ENCODE measurements at regions not wholly inside any gene's neighbourhood (a gene's known extent, or its start where the extent isn't known, plus 50 kb on each side); places are given as distances from the start of the nearest gene placed in this dataset.

DNA sequence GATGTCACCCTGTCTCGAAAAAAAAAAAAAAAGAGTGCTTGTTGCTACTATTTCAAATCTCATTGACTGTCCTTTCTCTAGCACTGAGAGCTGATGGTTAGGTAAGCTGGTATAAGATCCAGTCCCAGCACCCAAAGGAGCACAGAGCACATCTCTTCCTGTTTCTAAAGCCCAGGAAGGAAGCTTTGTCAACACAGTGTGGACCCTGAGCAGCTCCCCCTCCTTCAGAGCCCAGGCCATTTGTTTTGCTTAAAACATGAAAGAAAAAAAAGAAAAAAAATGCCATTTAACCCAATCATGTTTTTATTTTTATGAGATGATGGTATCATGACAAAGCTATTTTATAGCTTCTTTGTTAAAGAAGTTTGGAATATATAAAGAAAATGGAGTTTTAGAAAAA, 184.1 kb upstream of the DUSP10 start:
- Histone ChIP-seq H3K27ac (ENCODE audit: low read depth, low read length) (no peak overlapping the region), H3K36me3 (ENCODE audit: control insufficient read depth in 2 of 3, insufficient read depth in 3 of 3, low read length in 3 of 3) (no peaks in the 10 kb centered on the region), H3K4me3 (ENCODE audit: low read length) (no peak overlapping the region), H3K9me3 (ENCODE audit: control insufficient read depth in 2 of 3, low read length in 3 of 3) (no peaks in the 10 kb centered on the region), H3K27me3 (ENCODE audit: control insufficient read depth in 2 of 2, insufficient read depth in 2 of 2, low read length in 2 of 2) (no peaks in the 10 kb centered on the region), H3K4me1 (ENCODE audit: control insufficient read depth in 2 of 2, insufficient read depth in 2 of 2, low read length in 2 of 2) (no peaks in the 10 kb centered on the region)
- peaks cover 0 to 19% (median 3%) of the 10 kb centered on the region in 11 donors for H3K9me3 Mint-ChIP-seq
- no peaks in the 10 kb centered on the region for H3K4me1 Mint-ChIP-seq
- CTCF ChIA-PET: no interaction called here
- H3K27ac Mint-ChIP-seq: no peak overlapping the region
- intact Hi-C loops (cut with micrococcal nuclease): no loop called here
- no peak for DNase-seq
- H3K4me3 Mint-ChIP-seq: no peak overlapping the region
- H3K36me3 Mint-ChIP-seq: peaks cover 0 to 5% (median 0%) of the 10 kb centered on the region in 5 donors
- ATAC-seq: no peak
- POLR2A ChIA-PET: interaction anchor here (0.6 kb wide), 1 partner anchor 131 kb away, joined by 3 read pairs; no protein-coding TSS in a partner anchor
- H3K27me3 Mint-ChIP-seq: peaks cover 0 to 13% (median 9%) of the 10 kb centered on the region in 5 donors

DNA sequence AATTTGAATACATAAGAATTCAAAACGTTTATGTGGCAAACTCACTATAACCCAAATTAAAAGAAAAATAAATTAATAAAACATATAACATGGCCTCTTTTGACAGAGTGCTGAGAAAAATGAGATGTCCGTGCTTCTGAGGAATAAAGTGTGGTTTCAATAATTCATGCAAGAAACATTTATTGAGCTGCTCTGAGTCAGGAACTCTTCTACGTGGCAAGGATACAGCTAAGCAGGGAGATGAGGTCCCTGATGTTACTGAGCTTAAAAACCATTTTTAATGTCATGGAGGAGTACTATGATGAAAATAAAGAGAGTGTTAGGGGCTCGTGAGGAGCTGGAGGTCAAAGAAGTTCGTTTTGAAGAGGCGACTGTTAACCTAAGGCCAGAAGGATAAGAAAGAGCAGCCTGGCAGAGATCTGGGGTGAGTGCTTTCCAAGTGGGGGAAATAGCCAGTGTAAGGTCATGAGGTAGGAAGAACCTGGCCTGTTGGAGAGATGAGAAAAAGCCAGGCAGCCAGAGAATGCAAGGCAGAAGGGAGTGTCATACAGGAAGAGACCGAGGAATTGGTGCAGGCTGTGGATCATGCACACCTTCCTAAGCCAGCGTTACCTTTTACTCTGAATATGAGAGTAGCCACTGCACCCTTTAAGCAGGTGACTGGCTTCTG, 182.2 kb upstream of the DUSP10 start:
- H3K4me3 Mint-ChIP-seq: no peak overlapping the region
- intact Hi-C loops (cut with micrococcal nuclease): no loop called here
- DNase-seq: no peak
- ChIA-PET CTCF (no interaction called here), POLR2A (no interaction called here)
- H3K9me3 ChIP-seq (ENCODE audit: control insufficient read depth in 2 of 3, low read length in 3 of 3): no peaks in the 10 kb centered on the region
- ATAC-seq: no peak
- H3K27me3 Mint-ChIP-seq: peaks cover 0 to 9% (median 4%) of the 10 kb centered on the region in 5 donors
- no peaks in the 10 kb centered on the region for H3K36me3 ChIP-seq (ENCODE audit: control insufficient read depth in 2 of 3, insufficient read depth in 3 of 3, low read length in 3 of 3)
- H3K27ac Mint-ChIP-seq: no peak overlapping the region
- H3K4me1 ChIP-seq (ENCODE audit: control insufficient read depth in 2 of 2, insufficient read depth in 2 of 2, low read length in 2 of 2): no peaks in the 10 kb centered on the region
- H3K27me3 ChIP-seq (ENCODE audit: control insufficient read depth in 2 of 2, insufficient read depth in 2 of 2, low read length in 2 of 2): no peaks in the 10 kb centered on the region
- no peaks in the 10 kb centered on the region for H3K36me3 Mint-ChIP-seq
- H3K4me3 ChIP-seq (ENCODE audit: low read length): no peak overlapping the region
- H3K4me1 Mint-ChIP-seq: no peaks in the 10 kb centered on the region
- H3K9me3 Mint-ChIP-seq: peaks cover 0 to 5% (median 0%) of the 10 kb centered on the region in 11 donors
- no peak overlapping the region for H3K27ac ChIP-seq (ENCODE audit: low read depth, low read length)

DNA sequence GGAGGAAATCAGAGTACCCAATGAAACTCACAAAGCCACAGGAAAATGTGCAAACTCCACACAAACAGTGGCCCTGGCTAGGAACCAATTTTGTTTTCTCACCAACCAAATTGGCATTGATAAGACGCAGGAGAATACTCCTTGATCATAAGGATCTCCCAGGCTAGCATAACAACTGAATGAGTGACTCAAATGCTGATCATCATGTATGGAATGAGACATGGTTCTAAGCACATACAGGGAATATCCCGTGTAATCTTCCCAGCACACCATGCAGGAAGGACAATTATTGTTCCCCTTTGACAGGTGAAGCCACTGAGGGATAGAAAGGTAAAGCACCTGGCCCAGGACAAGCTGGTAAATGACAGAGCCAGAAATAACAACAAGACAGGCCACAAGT, 180.0 kb upstream of the DUSP10 start:
- Mint-ChIP-seq H3K4me1 (no peaks in the 10 kb centered on the region), H3K27ac (no peak overlapping the region), H3K4me3 (no peak overlapping the region), H3K36me3 (no peaks in the 10 kb centered on the region), H3K9me3 (no peaks in the 10 kb centered on the region), H3K27me3 (peaks cover 0 to 7% (median 0%) of the 10 kb centered on the region in 5 donors)
- Histone ChIP-seq H3K9me3 (ENCODE audit: control insufficient read depth in 2 of 3, low read length in 3 of 3) (no peaks in the 10 kb centered on the region), H3K27ac (ENCODE audit: low read depth, low read length) (no peak overlapping the region), H3K27me3 (ENCODE audit: control insufficient read depth in 2 of 2, insufficient read depth in 2 of 2, low read length in 2 of 2) (no peaks in the 10 kb centered on the region), H3K4me1 (ENCODE audit: control insufficient read depth in 2 of 2, insufficient read depth in 2 of 2, low read length in 2 of 2) (no peaks in the 10 kb centered on the region), H3K4me3 (ENCODE audit: low read length) (no peak overlapping the region), H3K36me3 (ENCODE audit: control insufficient read depth in 2 of 3, insufficient read depth in 3 of 3, low read length in 3 of 3) (no peaks in the 10 kb centered on the region)
- CTCF ChIA-PET: no interaction called here
- POLR2A ChIA-PET: no interaction called here
- no peak for DNase-seq
- intact Hi-C loops (cut with micrococcal nuclease): no loop called here
- no peak for ATAC-seq

DNA sequence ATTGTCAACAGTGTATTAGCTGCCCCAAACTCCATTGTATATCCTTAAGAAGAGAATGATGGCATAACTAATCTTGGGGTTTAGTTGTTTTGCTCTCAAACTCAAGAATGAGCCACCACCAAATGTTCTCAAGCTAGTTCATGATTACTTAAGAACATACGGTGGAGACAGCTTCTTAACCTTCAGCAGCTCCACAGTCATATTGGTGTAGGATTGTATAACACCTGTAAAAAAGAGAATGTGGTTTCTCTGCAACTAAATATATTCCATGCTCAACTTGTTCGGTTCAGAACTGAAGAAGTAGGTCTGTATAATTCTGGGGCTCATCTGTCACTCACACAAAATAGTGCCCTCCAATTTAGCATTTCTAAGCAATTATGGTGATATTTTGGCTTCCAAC, 177.9 kb upstream of the DUSP10 start:
- no peak overlapping the region for H3K4me3 ChIP-seq (ENCODE audit: low read length)
- H3K27ac ChIP-seq (ENCODE audit: low read depth, low read length): no peak overlapping the region
- H3K4me3 Mint-ChIP-seq: no peak overlapping the region
- no peak for ATAC-seq
- H3K4me1 Mint-ChIP-seq: no peaks in the 10 kb centered on the region
- intact Hi-C loops (cut with micrococcal nuclease): no loop called here
- no peaks in the 10 kb centered on the region for H3K27me3 Mint-ChIP-seq
- CTCF ChIA-PET: no interaction called here
- H3K9me3 ChIP-seq (ENCODE audit: control insufficient read depth in 2 of 3, low read length in 3 of 3): no peaks in the 10 kb centered on the region
- no peaks in the 10 kb centered on the region for H3K4me1 ChIP-seq (ENCODE audit: control insufficient read depth in 2 of 2, insufficient read depth in 2 of 2, low read length in 2 of 2)
- H3K36me3 Mint-ChIP-seq: no peaks in the 10 kb centered on the region
- H3K36me3 ChIP-seq (ENCODE audit: control insufficient read depth in 2 of 3, insufficient read depth in 3 of 3, low read length in 3 of 3): no peaks in the 10 kb centered on the region
- no peaks in the 10 kb centered on the region for H3K27me3 ChIP-seq (ENCODE audit: control insufficient read depth in 2 of 2, insufficient read depth in 2 of 2, low read length in 2 of 2)
- no peak for DNase-seq
- H3K9me3 Mint-ChIP-seq: no peaks in the 10 kb centered on the region
- no peak overlapping the region for H3K27ac Mint-ChIP-seq
- POLR2A ChIA-PET: no interaction called here

GRCh38 chr1:221919341-221919740, 177.5 kb upstream of the DUSP10 start:
- Histone ChIP-seq H3K36me3 (ENCODE audit: control insufficient read depth in 2 of 3, insufficient read depth in 3 of 3, low read length in 3 of 3) (no peaks in the 10 kb centered on the region), H3K9me3 (ENCODE audit: control insufficient read depth in 2 of 3, low read length in 3 of 3) (no peaks in the 10 kb centered on the region), H3K27me3 (ENCODE audit: control insufficient read depth in 2 of 2, insufficient read depth in 2 of 2, low read length in 2 of 2) (no peaks in the 10 kb centered on the region), H3K4me1 (ENCODE audit: control insufficient read depth in 2 of 2, insufficient read depth in 2 of 2, low read length in 2 of 2) (no peaks in the 10 kb centered on the region), H3K4me3 (ENCODE audit: low read length) (no peak overlapping the region), H3K27ac (ENCODE audit: low read depth, low read length) (no peak overlapping the region)
- Mint-ChIP-seq H3K36me3 (no peaks in the 10 kb centered on the region), H3K27me3 (no peaks in the 10 kb centered on the region), H3K4me3 (no peak overlapping the region), H3K27ac (no peak overlapping the region), H3K4me1 (no peaks in the 10 kb centered on the region), H3K9me3 (no peaks in the 10 kb centered on the region)
- ChIA-PET CTCF (no interaction called here), POLR2A (no interaction called here)
- no peak for ATAC-seq
- no peak for DNase-seq
- intact Hi-C loops (cut with micrococcal nuclease): no loop called here

- CTCF ChIA-PET: no interaction called here
- POLR2A ChIA-PET: no interaction called here
- H3K27ac Mint-ChIP-seq: no peak overlapping the region
- ATAC-seq: no peak
- no peaks in the 10 kb centered on the region for H3K9me3 ChIP-seq (ENCODE audit: control insufficient read depth in 2 of 3, low read length in 3 of 3)
- peaks cover 0 to 10% (median 0%) of the 10 kb centered on the region in 7 donors for H3K4me1 Mint-ChIP-seq
- intact Hi-C loops (cut with micrococcal nuclease): no loop called here
- H3K36me3 ChIP-seq (ENCODE audit: control insufficient read depth in 2 of 3, insufficient read depth in 3 of 3, low read length in 3 of 3): no peaks in the 10 kb centered on the region
- H3K36me3 Mint-ChIP-seq: no peaks in the 10 kb centered on the region
- H3K4me1 ChIP-seq (ENCODE audit: control insufficient read depth in 2 of 2, insufficient read depth in 2 of 2, low read length in 2 of 2): no peaks in the 10 kb centered on the region
- H3K27me3 Mint-ChIP-seq: no peaks in the 10 kb centered on the region
- no peak overlapping the region for H3K4me3 ChIP-seq (ENCODE audit: low read length)
- no peaks in the 10 kb centered on the region for H3K9me3 Mint-ChIP-seq
- H3K27ac ChIP-seq (ENCODE audit: low read depth, low read length): no peak overlapping the region
- no peaks in the 10 kb centered on the region for H3K27me3 ChIP-seq (ENCODE audit: control insufficient read depth in 2 of 2, insufficient read depth in 2 of 2, low read length in 2 of 2)
- H3K4me3 Mint-ChIP-seq: no peak overlapping the region
- DNase-seq: no peak
Measured at GRCh38 chr1:221916176-221916575, 174.3 kb upstream of the DUSP10 start.

DNA sequence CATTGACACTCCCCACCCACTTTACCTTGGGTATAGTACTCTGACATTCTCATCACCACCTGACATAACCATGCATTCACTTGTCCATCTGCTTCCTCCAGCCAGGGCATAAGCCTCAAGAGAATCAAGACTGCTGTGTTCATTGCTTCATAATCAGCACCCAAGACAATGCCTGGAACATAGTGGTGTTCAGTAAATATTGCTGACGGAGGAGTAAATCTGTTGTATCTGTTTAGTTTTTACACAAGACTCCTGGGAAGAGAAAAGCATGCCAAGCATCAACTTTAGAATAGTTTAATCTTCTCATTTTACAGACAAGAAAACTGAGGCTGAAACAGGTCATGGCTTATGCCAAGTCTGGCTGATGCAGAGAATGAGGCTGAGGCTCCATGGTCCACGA, 173.9 kb upstream of the DUSP10 start:
- H3K36me3 Mint-ChIP-seq: no peaks in the 10 kb centered on the region
- no peak overlapping the region for H3K4me3 Mint-ChIP-seq
- H3K36me3 ChIP-seq (ENCODE audit: control insufficient read depth in 2 of 3, insufficient read depth in 3 of 3, low read length in 3 of 3): no peaks in the 10 kb centered on the region
- H3K4me3 ChIP-seq (ENCODE audit: low read length): no peak overlapping the region
- H3K27me3 ChIP-seq (ENCODE audit: control insufficient read depth in 2 of 2, insufficient read depth in 2 of 2, low read length in 2 of 2): no peaks in the 10 kb centered on the region
- intact Hi-C loops (cut with micrococcal nuclease): no loop called here
- no peaks in the 10 kb centered on the region for H3K9me3 ChIP-seq (ENCODE audit: control insufficient read depth in 2 of 3, low read length in 3 of 3)
- no peaks in the 10 kb centered on the region for H3K27me3 Mint-ChIP-seq
- ChIA-PET POLR2A (no interaction called here), CTCF (no interaction called here)
- no peak overlapping the region for H3K27ac ChIP-seq (ENCODE audit: low read depth, low read length)
- H3K9me3 Mint-ChIP-seq: no peaks in the 10 kb centered on the region
- DNase-seq (no peak), ATAC-seq (no peak)
- H3K27ac Mint-ChIP-seq: no peak overlapping the region
- no peaks in the 10 kb centered on the region for H3K4me1 ChIP-seq (ENCODE audit: control insufficient read depth in 2 of 2, insufficient read depth in 2 of 2, low read length in 2 of 2)
- peaks cover 0 to 10% (median 0%) of the 10 kb centered on the region in 7 donors for H3K4me1 Mint-ChIP-seq

Data from naive thymus-derived CD4-positive, alpha-beta T cell (primary cell).